SK-N-SH (cell line): ENCODE measurements at regions not wholly inside any gene's neighbourhood (a gene's known extent, or its start where the extent isn't known, plus 50 kb on each side); places are given as distances from the start of the nearest gene placed in this dataset.

Experiments
- CTCF ChIA-PET: fragments of 300-600, 350-600 bp; formaldehyde crosslinking; extraction: SDS; loops from one replicate; lab custom pipeline; 2021; lab: Yijun Ruan, JAX
- POLR2A ChIA-PET: fragments of 350-600 bp; sonication (Branson Sonifier 250); formaldehyde crosslinking; extraction: SDS; loops from one replicate; lab custom pipeline; 2020; ENCODE audit warnings: antibody characterized with exemption, inconsistent platforms; lab: Yijun Ruan, JAX
- DNase-seq: peaks from one replicate; pipeline ENCODE4 v3.0.0; 2012
- H2AFZ ChIP-seq: fragments of 200-600 bp; sonication (generic); 2 replicates; pipeline ENCODE4 v1.8.1; 2016; ENCODE audit warnings: antibody characterized with exemption, mild to moderate bottlenecking, low read depth
- H3F3A ChIP-seq: fragments of 200-600 bp; sonication (generic); replicated peaks from 2 replicates; pipeline ENCODE3; 2016; ENCODE audit warnings: antibody characterized with exemption, mild to moderate bottlenecking; ENCODE audit not compliant: insufficient read depth
- H3K27ac ChIP-seq, 2 experiments: fragments of 200-500 bp in 1 of 2; fragments of 200-600 bp in 1 of 2; sonication (Bioruptor generic) in 1 of 2; sonication (generic), shearing (Covaris generic) in 1 of 2; 2 replicates each; pipeline versions ENCODE4 v1.5.1 to v1.6.1; 2014 to 2016; ENCODE audit warnings: low read depth in 2 of 2, inconsistent platforms in 1 of 2, low read length in 1 of 2, mild to moderate bottlenecking in 1 of 2, mixed read lengths in 1 of 2
- H3K27me3 ChIP-seq: fragments of 200-600 bp; sonication (generic), shearing (Covaris generic); 2 replicates; pipeline ENCODE4 v1.6.1; 2016; ENCODE audit warnings: mixed run types; ENCODE audit not compliant: insufficient read depth
- H3K36me3 ChIP-seq, 2 experiments: fragments of 200-500 bp in 1 of 2; fragments of 200-600 bp in 1 of 2; sonication (Bioruptor generic) in 1 of 2; sonication (generic) in 1 of 2; replicated peaks in 1 of 2; 2 replicates each; pipeline versions ENCODE3 to v1.5.1; 2014 to 2016; ENCODE audit warnings: low read length in 1 of 2, mild to moderate bottlenecking in 1 of 2; ENCODE audit not compliant: insufficient read depth in 2 of 2, control insufficient read depth in 1 of 2
- H3K4me1 ChIP-seq, 2 experiments: fragments of 200-500 bp in 1 of 2; fragments of 200-600 bp in 1 of 2; sonication (Bioruptor generic) in 1 of 2; sonication (generic), shearing (Covaris generic) in 1 of 2; 2 replicates each; pipeline versions ENCODE4 v1.5.1 to v1.6.1; 2014 to 2016; ENCODE audit warnings: low read depth in 1 of 2, low read length in 1 of 2, mixed run types in 1 of 2; ENCODE audit not compliant: insufficient read depth in 2 of 2, control insufficient read depth in 1 of 2
- H3K4me2 ChIP-seq: fragments of 200-600 bp; sonication (generic), shearing (Covaris generic); 2 replicates; pipeline ENCODE4 v1.6.1; 2017; ENCODE audit warnings: mixed run types
- H3K4me3 ChIP-seq, 2 experiments: fragments of 200-500 bp in 1 of 2; fragments of 200-600 bp in 1 of 2; sonication (Bioruptor generic) in 1 of 2; sonication (generic), shearing (Covaris generic) in 1 of 2; 2 replicates each; pipeline versions ENCODE4 v1.5.1 to v1.8.1; 2014 to 2016; ENCODE audit warnings: low read depth in 2 of 2, inconsistent platforms in 1 of 2, low read length in 1 of 2, mild to moderate bottlenecking in 1 of 2, mixed read lengths in 1 of 2, moderate library complexity in 1 of 2
- H3K79me2 ChIP-seq: fragments of 200-600 bp; sonication (generic); 2 replicates; pipeline ENCODE4 v1.8.1; 2017; ENCODE audit warnings: mild to moderate bottlenecking; ENCODE audit not compliant: insufficient read depth
- H3K9ac ChIP-seq: fragments of 200-600 bp; sonication (generic); 2 replicates; pipeline ENCODE4 v1.6.1; 2017; ENCODE audit warnings: mixed run types
- H3K9me2 ChIP-seq: fragments of 200-600 bp; sonication (generic); 2 replicates; pipeline ENCODE4 v1.6.1; 2017; ENCODE audit warnings: mixed run types
- H3K9me3 ChIP-seq: fragments of 200-600 bp; sonication (generic); 2 replicates; pipeline ENCODE4 v1.6.1; 2017; ENCODE audit warnings: mixed run types, mild to moderate bottlenecking, moderate library complexity
- H4K20me1 ChIP-seq: fragments of 200-600 bp; sonication (generic); 2 replicates; pipeline ENCODE4 v1.6.1; 2017; ENCODE audit warnings: mild to moderate bottlenecking, mixed run types; ENCODE audit not compliant: insufficient read depth
- FOSL2 ChIP-seq: IDR thresholded peaks from 2 replicates; pipeline ENCODE4 v1.4.0; 2012; ENCODE audit warnings: low read depth, mild to moderate bottlenecking, moderate library complexity, borderline replicate concordance
- GABPA ChIP-seq: IDR thresholded peaks from 2 replicates; pipeline ENCODE4 v1.4.0; 2012; ENCODE audit warnings: low read depth, mild to moderate bottlenecking
- MAX ChIP-seq: IDR thresholded peaks from 2 replicates; pipeline ENCODE4 v1.4.0; 2012; ENCODE audit warnings: low read depth
- MXI1 ChIP-seq: IDR thresholded peaks from 2 replicates; pipeline ENCODE4 v1.6.1; 2012; ENCODE audit warnings: mild to moderate bottlenecking, low read depth, low read length, improper control_type of control experiment
- REST ChIP-seq: IDR thresholded peaks from 2 replicates; pipeline ENCODE4 v1.6.1; 2012; ENCODE audit warnings: mild to moderate bottlenecking, low read depth, low read length, moderate library complexity
- SIN3A ChIP-seq: IDR thresholded peaks from 2 replicates; pipeline ENCODE4 v1.6.1; 2012; ENCODE audit warnings: low read depth, mild to moderate bottlenecking, low read length, moderate library complexity, borderline replicate concordance
- USF1 ChIP-seq: IDR thresholded peaks from 2 replicates; pipeline ENCODE4 v1.4.0; 2012; ENCODE audit warnings: low read depth, borderline replicate concordance
- WGBS: methylation state at CpG from one replicate; pipeline ENCODE4 v1.1.6; 2017; ENCODE audit warnings: low lambda C conversion rate; 5-methylcytosine and 5-hydroxymethylcytosine counted together

GRCh38 chr10:37582237-37582636 lies 275.2 kb downstream of the ZNF248 start (continued):
- no peak for TF ChIP-seq REST

- Histone ChIP-seq H3K36me3 (no peaks in the 10 kb centered on the region), H2AFZ (no peak overlapping the region), H3F3A (no peaks in the 10 kb centered on the region), H3K9me2 (no peaks in the 10 kb centered on the region), H3K27me3 (no peaks in the 10 kb centered on the region), H3K4me2 (no peak overlapping the region; the same call in 1 of the 2 replicates), H4K20me1 (no peaks in the 10 kb centered on the region), H3K79me2 (no peaks in the 10 kb centered on the region), H3K27ac (no peak overlapping the region), H3K4me1 (no peaks in the 10 kb centered on the region), H3K4me3 (no peak overlapping the region), H3K9me3 (no peaks in the 10 kb centered on the region), H3K9ac (no peak overlapping the region)
- CTCF ChIA-PET = no interaction called here
- no peak for DNase-seq
- POLR2A ChIA-PET = no interaction called here
- TF ChIP-seq MAX (no peak), GABPA (no peak), FOSL2 (no peak), SIN3A (no peak), USF1 (no peak)
- WGBS = 8% methylated on average over 1 of the region's 1 CpG
Observed at GRCh38 chr10:37576154-37576553, 281.3 kb downstream of the ZNF248 start.

GRCh38 chr10:37572206-37572605 lies 285.2 kb downstream of the ZNF248 start:
- Histone ChIP-seq H3K27me3 (no peaks in the 10 kb centered on the region), H3K27ac (no peak overlapping the region), H2AFZ (no peak overlapping the region), H3K79me2 (no peaks in the 10 kb centered on the region), H3K4me2 (no peak overlapping the region), H3K9ac (no peak overlapping the region), H3K4me1 (no peaks in the 10 kb centered on the region), H3F3A (no peaks in the 10 kb centered on the region), H4K20me1 (no peaks in the 10 kb centered on the region), H3K36me3 (no peaks in the 10 kb centered on the region), H3K9me3 (no peaks in the 10 kb centered on the region), H3K4me3 (no peak overlapping the region), H3K9me2 (no peaks in the 10 kb centered on the region)
- ChIA-PET POLR2A (no interaction called here), CTCF (no interaction called here)
- no peak for DNase-seq
- 3% methylated on average over 3 of the region's 3 CpGs for WGBS
- TF ChIP-seq MXI1 = no peak
